Lower lobe of right lung (tissue), 2 donors: ENCODE measurements at regions not wholly inside any gene's neighbourhood (a gene's known extent, or its start where the extent isn't known, plus 50 kb on each side); places are given as distances from the start of the nearest gene placed in this dataset.
A peak's percentile ranks its signal among the peaks of the same experiment; 100 is the strongest.

Experiments used
- ATAC-seq, 2 donors: fragments of 200-7000 bp; cut with Tn5 transposase; one replicate each; pipeline ENCODE4 v1.9.1; 2020 to 2022; ENCODE audit warnings: mild to moderate bottlenecking in 2 of 2, moderate library complexity in 2 of 2
- DNase-seq: peaks from one replicate; pipeline ENCODE4 v3.0.0-alpha.2; 2020
- H3K27ac ChIP-seq: fragments of 200-600 bp; one replicate; pipeline ENCODE4 v1.8.0; 2022
- H3K27me3 ChIP-seq: fragments of 200-600 bp; one replicate; pipeline ENCODE4 v1.8.0; 2022; ENCODE audit warnings: low read depth
- H3K36me3 ChIP-seq: fragments of 200-600 bp; one replicate; pipeline ENCODE4 v1.8.0; 2022; ENCODE audit warnings: mild to moderate bottlenecking
- H3K4me1 ChIP-seq: fragments of 200-600 bp; one replicate; pipeline ENCODE4 v1.8.0; 2022
- H3K4me3 ChIP-seq: fragments of 200-600 bp; one replicate; pipeline ENCODE4 v1.8.0; 2022; ENCODE audit warnings: mild to moderate bottlenecking
- H3K9me3 ChIP-seq: fragments of 200-600 bp; one replicate; pipeline ENCODE4 v1.8.0; 2022
- intact Hi-C: fragments of 100-400 bp; cut with DNase I; formaldehyde crosslinking; loops from one replicate; pipeline ENCODE4 v1.11.0; 2022
- TF ChIP-seq, protein P1 (sequence below): fragments of 200-600 bp; IDR thresholded peaks from one replicate; pipeline ENCODE4 v1.8.0; 2022; ENCODE audit warnings: antibody characterized with exemption, mild to moderate bottlenecking
- donor health status: DM: no; HTN: yes; CAD: no; lungs with severe emphysema.

- no peak for ATAC-seq
- no peaks in the 10 kb centered on the region for H3K27me3 ChIP-seq
- intact Hi-C loops, result no loop called here
- no peaks in the 10 kb centered on the region for H3K36me3 ChIP-seq
- no peaks in the 10 kb centered on the region for H3K9me3 ChIP-seq
- peaks cover 4% of the 10 kb centered on the region for H3K4me1 ChIP-seq
- TF ChIP-seq, protein P1, sequence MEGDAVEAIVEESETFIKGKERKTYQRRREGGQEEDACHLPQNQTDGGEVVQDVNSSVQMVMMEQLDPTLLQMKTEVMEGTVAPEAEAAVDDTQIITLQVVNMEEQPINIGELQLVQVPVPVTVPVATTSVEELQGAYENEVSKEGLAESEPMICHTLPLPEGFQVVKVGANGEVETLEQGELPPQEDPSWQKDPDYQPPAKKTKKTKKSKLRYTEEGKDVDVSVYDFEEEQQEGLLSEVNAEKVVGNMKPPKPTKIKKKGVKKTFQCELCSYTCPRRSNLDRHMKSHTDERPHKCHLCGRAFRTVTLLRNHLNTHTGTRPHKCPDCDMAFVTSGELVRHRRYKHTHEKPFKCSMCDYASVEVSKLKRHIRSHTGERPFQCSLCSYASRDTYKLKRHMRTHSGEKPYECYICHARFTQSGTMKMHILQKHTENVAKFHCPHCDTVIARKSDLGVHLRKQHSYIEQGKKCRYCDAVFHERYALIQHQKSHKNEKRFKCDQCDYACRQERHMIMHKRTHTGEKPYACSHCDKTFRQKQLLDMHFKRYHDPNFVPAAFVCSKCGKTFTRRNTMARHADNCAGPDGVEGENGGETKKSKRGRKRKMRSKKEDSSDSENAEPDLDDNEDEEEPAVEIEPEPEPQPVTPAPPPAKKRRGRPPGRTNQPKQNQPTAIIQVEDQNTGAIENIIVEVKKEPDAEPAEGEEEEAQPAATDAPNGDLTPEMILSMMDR, result no peak
- DNase-seq, result no peak
- H3K4me3 ChIP-seq, result no peak overlapping the region
- no peak overlapping the region for H3K27ac ChIP-seq
Measured at GRCh38 chr6:79338493-79338892, 104.0 kb upstream of the HMGN3 start.

DNA sequence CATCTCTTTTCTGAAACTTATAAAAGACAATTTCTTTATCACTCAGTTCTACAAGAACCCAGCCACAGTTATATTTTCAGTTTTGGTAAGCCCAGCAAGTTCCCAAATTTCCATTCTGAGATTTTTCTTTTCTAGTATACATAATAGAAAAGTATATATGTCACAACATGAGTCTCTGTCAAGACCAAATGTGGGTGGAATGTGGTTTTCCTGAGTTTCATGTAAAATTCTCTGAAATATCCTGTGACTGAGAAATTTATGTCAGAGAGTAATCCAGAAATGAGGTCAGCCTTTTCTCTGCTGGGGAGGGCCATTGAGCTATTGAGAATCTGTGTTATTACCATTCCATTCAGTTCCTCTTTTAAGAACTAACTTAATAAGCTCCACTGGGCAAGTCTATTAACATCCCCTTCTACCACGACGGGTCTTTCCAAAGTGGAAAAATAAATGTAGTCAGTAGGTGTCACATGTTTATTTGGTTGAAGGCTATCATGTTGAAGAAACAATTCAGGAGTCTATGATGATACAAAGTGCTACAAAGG, 100.7 kb upstream of the HMGN3 start:
- TF ChIP-seq, protein P1, result no peak
- intact Hi-C loops, result no loop called here

GRCh38 chr6:79334674-79335073, 100.2 kb upstream of the HMGN3 start:
- no peak overlapping the region for H3K4me3 ChIP-seq
- ATAC-seq (peak in 1 of 2 donors; percentile 16), DNase-seq (no peak)
- H3K27me3 ChIP-seq, result no peaks in the 10 kb centered on the region
- H3K9me3 ChIP-seq, result no peaks in the 10 kb centered on the region
- TF ChIP-seq, protein P1, result no peak
- intact Hi-C loops, result no loop called here
- no peaks in the 10 kb centered on the region for H3K36me3 ChIP-seq
- no peak overlapping the region for H3K27ac ChIP-seq
- H3K4me1 ChIP-seq, result peaks cover 4% of the 10 kb centered on the region

More for the DNA sequence above, 100.7 kb upstream of the HMGN3 start:
- no peak overlapping the region for H3K27ac ChIP-seq
- no peaks in the 10 kb centered on the region for H3K27me3 ChIP-seq
- ATAC-seq, result peak in 1 of 2 donors; percentile 65
- no peaks in the 10 kb centered on the region for H3K36me3 ChIP-seq
- no peaks in the 10 kb centered on the region for H3K9me3 ChIP-seq
- H3K4me3 ChIP-seq, result no peak overlapping the region
- DNase-seq, result no peak
- H3K4me1 ChIP-seq, result peaks cover 4% of the 10 kb centered on the region

DNA sequence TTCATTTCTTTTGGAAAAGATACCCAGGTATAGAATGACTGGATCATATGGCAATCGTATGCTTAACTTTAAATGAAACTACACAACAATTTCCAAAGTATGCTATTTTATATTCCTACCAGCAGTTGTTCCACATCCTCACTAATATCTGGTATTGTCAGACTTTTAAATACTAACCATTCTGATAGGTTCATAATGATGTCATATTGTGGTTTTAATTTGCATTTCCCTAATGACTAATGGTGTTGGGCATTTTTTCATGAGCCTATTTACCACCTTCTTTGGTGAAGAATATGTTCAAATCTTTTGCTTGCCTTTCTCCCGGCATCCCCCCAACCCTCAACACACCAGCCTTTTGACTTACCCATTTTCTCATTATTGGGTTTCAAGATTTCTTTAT, 96.2 kb upstream of the HMGN3 start:
- intact Hi-C loops, result no loop called here
- no peaks in the 10 kb centered on the region for H3K36me3 ChIP-seq
- ATAC-seq (no peak), DNase-seq (no peak)
- TF ChIP-seq, protein P1, result no peak
- peaks cover 4% of the 10 kb centered on the region for H3K4me1 ChIP-seq
- no peaks in the 10 kb centered on the region for H3K27me3 ChIP-seq
- no peak overlapping the region for H3K4me3 ChIP-seq
- no peak overlapping the region for H3K27ac ChIP-seq
- no peaks in the 10 kb centered on the region for H3K9me3 ChIP-seq

DNA sequence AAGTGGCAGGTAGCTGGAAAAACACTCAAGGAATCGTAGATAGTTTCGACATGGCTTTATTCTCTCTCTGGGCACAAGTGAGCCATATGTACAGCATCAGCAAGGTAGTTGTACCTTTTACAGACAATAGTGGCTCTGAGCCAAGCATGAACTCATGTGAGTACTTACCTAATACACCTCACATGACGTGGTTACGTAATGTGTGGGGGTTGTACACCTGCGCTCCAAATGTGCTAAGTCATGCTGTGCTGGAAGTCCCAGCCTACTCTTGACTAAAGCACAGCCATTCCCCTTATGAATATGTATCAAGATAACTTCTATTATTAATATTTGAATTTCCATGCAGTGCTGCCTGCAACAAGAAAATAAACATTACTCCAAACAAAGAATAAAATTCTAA, 78.8 kb upstream of the HMGN3 start:
- no peak overlapping the region for H3K27ac ChIP-seq
- no peaks in the 10 kb centered on the region for H3K27me3 ChIP-seq
- DNase-seq (no peak), ATAC-seq (peak; percentile 44 to 58)
- no peaks in the 10 kb centered on the region for H3K9me3 ChIP-seq
- intact Hi-C loops, result no loop called here
- H3K36me3 ChIP-seq, result no peaks in the 10 kb centered on the region
- TF ChIP-seq, protein P1, result no peak
- H3K4me1 ChIP-seq, result no peaks in the 10 kb centered on the region
- H3K4me3 ChIP-seq, result no peak overlapping the region
